SK-N-SH (cell line): ENCODE measurements at regions not wholly inside any gene's neighbourhood (a gene's known extent, or its start where the extent isn't known, plus 50 kb on each side); places are given as distances from the start of the nearest gene placed in this dataset.

Experiments used
- CTCF ChIA-PET: fragments of 300-600, 350-600 bp; formaldehyde crosslinking; extraction: SDS; loops from one replicate; lab custom pipeline; 2021; lab: Yijun Ruan, JAX
- POLR2A ChIA-PET: fragments of 350-600 bp; sonication (Branson Sonifier 250); formaldehyde crosslinking; extraction: SDS; loops from one replicate; lab custom pipeline; 2020; ENCODE audit warnings: antibody characterized with exemption, inconsistent platforms; lab: Yijun Ruan, JAX
- DNase-seq: peaks from one replicate; pipeline ENCODE4 v3.0.0; 2012
- H2AFZ ChIP-seq: fragments of 200-600 bp; sonication (generic); 2 replicates; pipeline ENCODE4 v1.8.1; 2016; ENCODE audit warnings: antibody characterized with exemption, mild to moderate bottlenecking, low read depth
- H3F3A ChIP-seq: fragments of 200-600 bp; sonication (generic); replicated peaks from 2 replicates; pipeline ENCODE3; 2016; ENCODE audit warnings: antibody characterized with exemption, mild to moderate bottlenecking; ENCODE audit not compliant: insufficient read depth
- H3K27ac ChIP-seq, 2 experiments: fragments of 200-500 bp in 1 of 2; fragments of 200-600 bp in 1 of 2; sonication (Bioruptor generic) in 1 of 2; sonication (generic), shearing (Covaris generic) in 1 of 2; 2 replicates each; pipeline versions ENCODE4 v1.5.1 to v1.6.1; 2014 to 2016; ENCODE audit warnings: low read depth in 2 of 2, inconsistent platforms in 1 of 2, low read length in 1 of 2, mild to moderate bottlenecking in 1 of 2, mixed read lengths in 1 of 2
- H3K27me3 ChIP-seq: fragments of 200-600 bp; sonication (generic), shearing (Covaris generic); 2 replicates; pipeline ENCODE4 v1.6.1; 2016; ENCODE audit warnings: mixed run types; ENCODE audit not compliant: insufficient read depth
- H3K36me3 ChIP-seq, 2 experiments: fragments of 200-500 bp in 1 of 2; fragments of 200-600 bp in 1 of 2; sonication (Bioruptor generic) in 1 of 2; sonication (generic) in 1 of 2; replicated peaks in 1 of 2; 2 replicates each; pipeline versions ENCODE3 to v1.5.1; 2014 to 2016; ENCODE audit warnings: low read length in 1 of 2, mild to moderate bottlenecking in 1 of 2; ENCODE audit not compliant: insufficient read depth in 2 of 2, control insufficient read depth in 1 of 2
- H3K4me1 ChIP-seq, 2 experiments: fragments of 200-500 bp in 1 of 2; fragments of 200-600 bp in 1 of 2; sonication (Bioruptor generic) in 1 of 2; sonication (generic), shearing (Covaris generic) in 1 of 2; 2 replicates each; pipeline versions ENCODE4 v1.5.1 to v1.6.1; 2014 to 2016; ENCODE audit warnings: low read depth in 1 of 2, low read length in 1 of 2, mixed run types in 1 of 2; ENCODE audit not compliant: insufficient read depth in 2 of 2, control insufficient read depth in 1 of 2
- H3K4me2 ChIP-seq: fragments of 200-600 bp; sonication (generic), shearing (Covaris generic); 2 replicates; pipeline ENCODE4 v1.6.1; 2017; ENCODE audit warnings: mixed run types
- H3K4me3 ChIP-seq, 2 experiments: fragments of 200-500 bp in 1 of 2; fragments of 200-600 bp in 1 of 2; sonication (Bioruptor generic) in 1 of 2; sonication (generic), shearing (Covaris generic) in 1 of 2; 2 replicates each; pipeline versions ENCODE4 v1.5.1 to v1.8.1; 2014 to 2016; ENCODE audit warnings: low read depth in 2 of 2, inconsistent platforms in 1 of 2, low read length in 1 of 2, mild to moderate bottlenecking in 1 of 2, mixed read lengths in 1 of 2, moderate library complexity in 1 of 2
- H3K79me2 ChIP-seq: fragments of 200-600 bp; sonication (generic); 2 replicates; pipeline ENCODE4 v1.8.1; 2017; ENCODE audit warnings: mild to moderate bottlenecking; ENCODE audit not compliant: insufficient read depth
- H3K9ac ChIP-seq: fragments of 200-600 bp; sonication (generic); 2 replicates; pipeline ENCODE4 v1.6.1; 2017; ENCODE audit warnings: mixed run types
- H3K9me2 ChIP-seq: fragments of 200-600 bp; sonication (generic); 2 replicates; pipeline ENCODE4 v1.6.1; 2017; ENCODE audit warnings: mixed run types
- H3K9me3 ChIP-seq: fragments of 200-600 bp; sonication (generic); 2 replicates; pipeline ENCODE4 v1.6.1; 2017; ENCODE audit warnings: mixed run types, mild to moderate bottlenecking, moderate library complexity
- H4K20me1 ChIP-seq: fragments of 200-600 bp; sonication (generic); 2 replicates; pipeline ENCODE4 v1.6.1; 2017; ENCODE audit warnings: mild to moderate bottlenecking, mixed run types; ENCODE audit not compliant: insufficient read depth
- FOXJ3 ChIP-seq: sonication (generic); formaldehyde crosslinking; IDR thresholded peaks from 2 replicates; pipeline ENCODE4 v1.5.1; 2020; ENCODE audit warnings: mild to moderate bottlenecking, missing genetic modification reagents
- SMC3 ChIP-seq: IDR thresholded peaks from 2 replicates; pipeline ENCODE4 v1.6.1; 2012; ENCODE audit warnings: low read depth, low read length, improper control_type of control experiment
- WGBS: methylation state at CpG from one replicate; pipeline ENCODE4 v1.1.6; 2017; ENCODE audit warnings: low lambda C conversion rate; 5-methylcytosine and 5-hydroxymethylcytosine counted together

GRCh38 chr14:57918791-57919190, 52.9 kb upstream of the SLC35F4 start:
- Histone ChIP-seq H3K4me3 (no peak overlapping the region), H3K9me2 (no peaks in the 10 kb centered on the region), H3K79me2 (no peaks in the 10 kb centered on the region), H3K27ac (no peak overlapping the region), H3K9ac (no peak overlapping the region), H3F3A (no peaks in the 10 kb centered on the region), H3K4me1 (no peaks in the 10 kb centered on the region), H2AFZ (no peak overlapping the region), H4K20me1 (no peaks in the 10 kb centered on the region), H3K36me3 (no peaks in the 10 kb centered on the region), H3K27me3 (no peaks in the 10 kb centered on the region), H3K9me3 (no peaks in the 10 kb centered on the region), H3K4me2 (no peak overlapping the region)
- CTCF ChIA-PET: interaction anchor here (0.6 kb wide), 1 partner anchor 223 kb away, joined by 3 read pairs; no protein-coding TSS in a partner anchor
- TF ChIP-seq FOXJ3 (CRISPR knock-in tag): no peak
- no peak for TF ChIP-seq SMC3
- POLR2A ChIA-PET: no interaction called here
- 10% methylated on average over 3 of the region's 3 CpGs for WGBS
- no peak for DNase-seq
